HG03342 (cell line): ENCODE measurements at regions not wholly inside any gene's neighbourhood (a gene's known extent, or its start where the extent isn't known, plus 50 kb on each side); places are given as distances from the start of the nearest gene placed in this dataset.
"Not testable (repeated sequence)": the region's sequence is repeated elsewhere in the genome, so short reads cannot be mapped to it uniquely, and the experiment has no call there.

Experiments
- ATAC-seq: cut with Tn5 transposase; IDR thresholded peaks from one replicate; pipeline ENCODE4 v1.9.1; 2021; ENCODE audit warnings: mild to moderate bottlenecking, moderate library complexity; ENCODE audit not compliant: unreplicated experiment

- no peak for ATAC-seq
Measured at GRCh38 chr10:78597796-78598555, 470.8 kb upstream of the ZMIZ1 start.

GRCh38 chr10:78599122-78599853 is 469.5 kb upstream of the ZMIZ1 start:
- ATAC-seq: no peak

GRCh38 chr10:78600121-78600665 is 468.6 kb upstream of the ZMIZ1 start:
- no peak for ATAC-seq

GRCh38 chr10:78600740-78601139 is 468.0 kb upstream of the ZMIZ1 start:
- ATAC-seq: no peak

- ATAC-seq: no peak
Measured at GRCh38 chr10:78602201-78602932, 466.4 kb upstream of the ZMIZ1 start.

GRCh38 chr10:78604286-78604685 is 464.5 kb upstream of the ZMIZ1 start:
- ATAC-seq: no peak

GRCh38 chr10:78604721-78605120 is 464.0 kb upstream of the ZMIZ1 start:
- no peak for ATAC-seq

- ATAC-seq: no peak
Measured at GRCh38 chr10:78605800-78606350, 462.9 kb upstream of the ZMIZ1 start.

- ATAC-seq: not testable (repeated sequence)
Measured at GRCh38 chr10:78606766-78607165, 462.0 kb upstream of the ZMIZ1 start.

GRCh38 chr10:78609976-78610375 is 458.8 kb upstream of the ZMIZ1 start:
- no peak for ATAC-seq

- ATAC-seq: no peak
Measured at GRCh38 chr10:78613132-78613531, 455.6 kb upstream of the ZMIZ1 start.

- ATAC-seq: no peak
Measured at GRCh38 chr10:78614267-78614666, 454.5 kb upstream of the ZMIZ1 start.

- ATAC-seq: no peak
Measured at GRCh38 chr10:78614744-78615143, 454.0 kb upstream of the ZMIZ1 start.

GRCh38 chr10:78616125-78616695 is 452.6 kb upstream of the ZMIZ1 start:
- no peak for ATAC-seq

GRCh38 chr10:78617115-78617514 is 451.7 kb upstream of the ZMIZ1 start:
- no peak for ATAC-seq

- no peak for ATAC-seq
Measured at GRCh38 chr10:78617631-78618030, 451.1 kb upstream of the ZMIZ1 start.

- no peak for ATAC-seq
Measured at GRCh38 chr10:78618050-78618449, 450.7 kb upstream of the ZMIZ1 start.

GRCh38 chr10:78619115-78619851 is 449.5 kb upstream of the ZMIZ1 start:
- no peak for ATAC-seq

GRCh38 chr10:78619896-78620295 is 448.9 kb upstream of the ZMIZ1 start:
- ATAC-seq: no peak
